ENCODE measurements at regions not wholly inside any gene's neighbourhood (a gene's known extent, or its start where the extent isn't known, plus 50 kb on each side); places are given as distances from the start of the nearest gene placed in this dataset.

GRCh38 chrX:40284852-40285251, 187.1 kb upstream of the BCOR start:
- ATAC-seq (no peak), FAIRE-seq (peak; percentile 7), DNase-seq (ENCODE audit: low read depth in 1 of 2, low spot score in 1 of 2) (no peak)
- 28% methylated on average over 1 of the region's 1 CpG for WGBS (ENCODE audit: missing lambda C conversion rate)
- H3K4me3 ChIP-seq = no peak overlapping the region
- no peak for TF ChIP-seq HOXB13 (CRISPR knock-in tag; IDR thresholded peaks at IDR 0.05; ENCODE audit: low read depth)
- no peak for TF ChIP-seq POLR2A (IDR thresholded peaks at IDR 0.05; ENCODE audit: low read length)
- no peak for TF ChIP-seq GATA3 (IDR thresholded peaks at IDR 0.05; ENCODE audit: borderline replicate concordance)
- no peak overlapping the region for H3K27ac ChIP-seq
- no peak overlapping the region for H3K4me2 ChIP-seq
- CTCF ChIA-PET = interaction anchor here (0.9 kb wide), 1 partner anchor 259 kb away, joined by 3 read pairs; no protein-coding TSS in a partner anchor
- H3K9me3 ChIP-seq = 0 out of 3 replicates have a peak, but pooled peaks cover 2% of the 10 kb centered on the region
- no peaks in the 10 kb centered on the region for H3K4me1 ChIP-seq
- POLR2A ChIA-PET = no interaction called here

- Histone ChIP-seq H3K4me2 (no peak overlapping the region), H3K4me3 (no peak overlapping the region), H3K9me3 (0 out of 3 replicates have a peak, but pooled peaks cover 2% of the 10 kb centered on the region), H3K27ac (no peak overlapping the region), H3K4me1 (no peaks in the 10 kb centered on the region)
- TF ChIP-seq HMGXB4 (CRISPR knock-in tag; IDR thresholded peaks at IDR 0.05; ENCODE audit: borderline replicate concordance) (no peak), KDM1A (IDR thresholded peaks at IDR 0.05; ENCODE audit: low read depth) (no peak), CBX2 (IDR thresholded peaks at IDR 0.05; ENCODE audit: borderline replicate concordance, low read depth) (no peak), CEBPB (IDR thresholded peaks at IDR 0.05) (no peak), HDAC2 (IDR thresholded peaks at IDR 0.05) (no peak), HES2 (IDR thresholded peaks at IDR 0.05) (no peak), NPAS2 (CRISPR knock-in tag; IDR thresholded peaks at IDR 0.05; ENCODE audit: borderline replicate concordance) (no peak), ZC3H11A (IDR thresholded peaks at IDR 0.05) (no peak), PBX3 (IDR thresholded peaks at IDR 0.05) (no peak), TP53 (CRISPR knock-in tag; IDR thresholded peaks at IDR 0.05) (no peak), POLR2AphosphoS2 (conservative IDR thresholded peaks at IDR 0.05; ENCODE audit: low read length) (no peak)
- CTCF ChIA-PET = no interaction called here
- WGBS (ENCODE audit: missing lambda C conversion rate) = 58% methylated on average over 2 of the region's 2 CpGs
- no peak for DNase-seq (ENCODE audit: low read depth in 1 of 2, low spot score in 1 of 2)
- no peak for FAIRE-seq
- POLR2A ChIA-PET = no interaction called here
- ATAC-seq = no peak
Measured at GRCh38 chrX:40283981-40284380, 186.2 kb upstream of the BCOR start.

GRCh38 chrX:40282946-40283660, 185.3 kb upstream of the BCOR start:
- ChIA-PET CTCF (no interaction called here), POLR2A (no interaction called here)
- no peak for TF ChIP-seq MAZ (IDR thresholded peaks at IDR 0.05; ENCODE audit: borderline replicate concordance, low read depth, low read length)
- TF ChIP-seq CBX2 (IDR thresholded peaks at IDR 0.05; ENCODE audit: borderline replicate concordance, low read depth) = no peak
- TF ChIP-seq ELK1 (IDR thresholded peaks at IDR 0.05; ENCODE audit: low read depth, low read length) = no peak
- no peak for TF ChIP-seq TFCP2L1 (CRISPR knock-in tag; IDR thresholded peaks at IDR 0.05)
- no peak for TF ChIP-seq HOXA7 (CRISPR knock-in tag; IDR thresholded peaks at IDR 0.05)
- TF ChIP-seq FOSB (CRISPR knock-in tag; IDR thresholded peaks at IDR 0.05) = no peak
- no peak for TF ChIP-seq CTCF (IDR thresholded peaks at IDR 0.05)
- H3K27ac ChIP-seq = no peak overlapping the region
- no peak overlapping the region for H3K4me2 ChIP-seq
- no peaks in the 10 kb centered on the region for H3K4me1 ChIP-seq
- no peak for DNase-seq (ENCODE audit: low read depth in 1 of 2, low spot score in 1 of 2)
- H3K9me3 ChIP-seq = 0 out of 3 replicates have a peak, but pooled peaks cover 2% of the 10 kb centered on the region
- H3K4me3 ChIP-seq = no peak overlapping the region
- no peak for ATAC-seq
- FAIRE-seq = no peak
- WGBS (ENCODE audit: missing lambda C conversion rate) = 77% methylated on average over 10 of the region's 10 CpGs
